Trophoblast cell (in vitro differentiated cells and primary cell): ENCODE measurements at regions not wholly inside any gene's neighbourhood (a gene's known extent, or its start where the extent isn't known, plus 50 kb on each side); places are given as distances from the start of the nearest gene placed in this dataset.
"Not testable (repeated sequence)": the region's sequence is repeated elsewhere in the genome, so short reads cannot be mapped to it uniquely, and the experiment has no call there.

Experiments
- DNase-seq, 2 donors: peaks; one replicate each; pipeline ENCODE4 v3.0.0-alpha.2; 2016
- H2AFZ ChIP-seq: 2 replicates; pipeline ENCODE4 v1.6.1; 2013; ENCODE audit warnings: low read length, moderate library complexity, mild to moderate bottlenecking; ENCODE audit not compliant: insufficient read depth, poor library complexity
- H2AK5ac ChIP-seq: 2 replicates; pipeline ENCODE4 v1.6.1; 2013; ENCODE audit warnings: mild to moderate bottlenecking, low read length
- H2BK120ac ChIP-seq: 2 replicates; pipeline ENCODE4 v1.6.1; 2013; ENCODE audit warnings: low read length, mild to moderate bottlenecking, moderate library complexity; ENCODE audit not compliant: insufficient read depth, poor library complexity
- H2BK12ac ChIP-seq: 2 replicates; pipeline ENCODE4 v1.6.1; 2013; ENCODE audit warnings: mild to moderate bottlenecking, low read length, moderate library complexity
- H2BK5ac ChIP-seq: 2 replicates; pipeline ENCODE4 v1.6.1; 2013; ENCODE audit warnings: low read length, low read depth, moderate library complexity, mild to moderate bottlenecking; ENCODE audit not compliant: poor library complexity
- H3K14ac ChIP-seq: 2 replicates; pipeline ENCODE4 v1.6.1; 2013; ENCODE audit warnings: mild to moderate bottlenecking, low read length
- H3K18ac ChIP-seq: 2 replicates; pipeline ENCODE4 v1.6.1; 2013; ENCODE audit warnings: mild to moderate bottlenecking, low read length
- H3K23ac ChIP-seq: 2 replicates; pipeline ENCODE4 v1.6.1; 2013; ENCODE audit warnings: low read length
- H3K27ac ChIP-seq: 2 replicates; pipeline ENCODE4 v1.5.1; 2013; ENCODE audit warnings: low read depth, mild to moderate bottlenecking, inconsistent platforms, low read length, moderate library complexity
- H3K27me3 ChIP-seq: 2 replicates; pipeline ENCODE4 v1.6.1; 2013; ENCODE audit warnings: inconsistent platforms, mild to moderate bottlenecking, low read length, moderate library complexity; ENCODE audit not compliant: insufficient read depth
- H3K36me3 ChIP-seq, 2 experiments: 1 replicate in 1 of 2; 2 replicates in 1 of 2; pipeline ENCODE4 v1.6.1; 2013; ENCODE audit warnings: low read length in 2 of 2, mild to moderate bottlenecking in 2 of 2, moderate library complexity in 1 of 2; ENCODE audit not compliant: insufficient read depth in 2 of 2, control insufficient read depth in 1 of 2
- H3K4ac ChIP-seq: 2 replicates; pipeline ENCODE4 v1.6.1; 2013; ENCODE audit warnings: low read depth, mild to moderate bottlenecking, low read length, moderate library complexity
- H3K4me1 ChIP-seq, 2 experiments: 1 replicate in 1 of 2; 2 replicates in 1 of 2; pipeline ENCODE4 v1.6.1; 2013; ENCODE audit warnings: low read length in 2 of 2, mild to moderate bottlenecking in 2 of 2, moderate library complexity in 1 of 2; ENCODE audit not compliant: insufficient read depth in 2 of 2, control insufficient read depth in 1 of 2
- H3K4me2 ChIP-seq: 2 replicates; pipeline ENCODE4 v1.6.1; 2013; ENCODE audit warnings: inconsistent platforms, mild to moderate bottlenecking, low read length, moderate library complexity
- H3K4me3 ChIP-seq: 2 replicates; pipeline ENCODE4 v1.5.1; 2013; ENCODE audit warnings: mild to moderate bottlenecking, low read depth, low read length, inconsistent platforms
- H3K79me1 ChIP-seq: one replicate; pipeline ENCODE4 v1.6.1; 2013; ENCODE audit warnings: low read length
- H3K79me2 ChIP-seq: 2 replicates; pipeline ENCODE4 v1.6.1; 2013; ENCODE audit warnings: low read length, mild to moderate bottlenecking; ENCODE audit not compliant: control insufficient read depth, insufficient read depth, poor library complexity
- H3K9ac ChIP-seq: 2 replicates; pipeline ENCODE4 v1.6.1; 2013; ENCODE audit warnings: mild to moderate bottlenecking, low read length
- H3K9me3 ChIP-seq: 2 replicates; pipeline ENCODE4 v1.6.1; 2013; ENCODE audit warnings: low read depth, mild to moderate bottlenecking, control low read depth, inconsistent platforms, low read length; ENCODE audit not compliant: insufficient read depth
- H4K12ac ChIP-seq: 2 replicates; pipeline ENCODE4 v1.6.1; 2013; ENCODE audit warnings: low read depth, mild to moderate bottlenecking, low read length, moderate library complexity
- H4K8ac ChIP-seq: 2 replicates; pipeline ENCODE4 v1.6.1; 2013; ENCODE audit warnings: low read depth, mild to moderate bottlenecking, low read length, moderate library complexity
- H4K91ac ChIP-seq: one replicate; pipeline ENCODE4 v1.6.1; 2013; ENCODE audit warnings: low read depth, mild to moderate bottlenecking, low read length, moderate library complexity
- WGBS: extraction: QIAGEN DNeasy Blood & Tissue Kit; methylation state at CpG from one replicate; pipeline ENCODE4 v1.1.7; 2013; ENCODE audit warnings: missing lambda C conversion rate; ENCODE audit not compliant: insufficient read length, insufficient coverage; ENCODE audit errors: extremely low coverage; 5-methylcytosine and 5-hydroxymethylcytosine counted together

- no peak overlapping the region for H3K4me3 ChIP-seq
Measured at GRCh38 chrX:138996268-138996667, 284.8 kb upstream of the FGF13 start.

GRCh38 chrX:138995458-138995857 is 283.9 kb upstream of the FGF13 start:
- no peak overlapping the region for H3K27ac ChIP-seq
- H4K8ac ChIP-seq: no peak overlapping the region
- WGBS: no CpG with 5 or more reads among the region's 2 CpGs
- H2BK5ac ChIP-seq: no peak overlapping the region
- no peak overlapping the region for H4K91ac ChIP-seq
- no peaks in the 10 kb centered on the region for H3K79me1 ChIP-seq
- no peak overlapping the region for H4K12ac ChIP-seq
- no peak overlapping the region for H3K4ac ChIP-seq
- no peaks in the 10 kb centered on the region for H3K9me3 ChIP-seq
- no peak overlapping the region for H3K4me3 ChIP-seq
- no peak overlapping the region for H2BK12ac ChIP-seq
- H3K23ac ChIP-seq: no peak overlapping the region
- H2BK120ac ChIP-seq: no peak overlapping the region
- no peaks in the 10 kb centered on the region for H3K4me1 ChIP-seq
- no peaks in the 10 kb centered on the region for H3K36me3 ChIP-seq
- H3K79me2 ChIP-seq: no peaks in the 10 kb centered on the region
- no peaks in the 10 kb centered on the region for H3K27me3 ChIP-seq
- no peak overlapping the region for H3K14ac ChIP-seq
- no peak overlapping the region for H2AK5ac ChIP-seq
- no peak overlapping the region for H3K18ac ChIP-seq
- DNase-seq: no peak
- H3K4me2 ChIP-seq: no peak overlapping the region
- no peak overlapping the region for H3K9ac ChIP-seq
- no peak overlapping the region for H2AFZ ChIP-seq

More at GRCh38 chrX:138996268-138996667, 284.8 kb upstream of the FGF13 start:
- H3K4ac ChIP-seq: no peak overlapping the region
- no peaks in the 10 kb centered on the region for H3K4me1 ChIP-seq
- H2AK5ac ChIP-seq: no peak overlapping the region
- H4K91ac ChIP-seq: no peak overlapping the region
- H3K79me1 ChIP-seq: no peaks in the 10 kb centered on the region
- no peaks in the 10 kb centered on the region for H3K9me3 ChIP-seq
- H4K8ac ChIP-seq: no peak overlapping the region
- WGBS: no CpG with 5 or more reads among the region's 11 CpGs
- H3K23ac ChIP-seq: no peak overlapping the region
- H3K36me3 ChIP-seq: no peaks in the 10 kb centered on the region
- H3K79me2 ChIP-seq: no peaks in the 10 kb centered on the region
- H2AFZ ChIP-seq: no peak overlapping the region
- no peak overlapping the region for H3K4me2 ChIP-seq
- no peak overlapping the region for H3K14ac ChIP-seq
- H2BK12ac ChIP-seq: no peak overlapping the region
- H3K27me3 ChIP-seq: no peaks in the 10 kb centered on the region
- H2BK120ac ChIP-seq: no peak overlapping the region
- DNase-seq: no peak
- no peak overlapping the region for H3K18ac ChIP-seq
- H4K12ac ChIP-seq: no peak overlapping the region
- H3K9ac ChIP-seq: no peak overlapping the region
- H2BK5ac ChIP-seq: no peak overlapping the region
- H3K27ac ChIP-seq: no peak overlapping the region

- H3K4me2 ChIP-seq, DNase-seq, H3K36me3 ChIP-seq, H3K18ac ChIP-seq, H4K12ac ChIP-seq, H3K27me3 ChIP-seq, H3K4me1 ChIP-seq, H3K4me3 ChIP-seq, H2BK120ac ChIP-seq, H3K4ac ChIP-seq, H3K79me1 ChIP-seq, H3K9ac ChIP-seq, H2AFZ ChIP-seq, H3K14ac ChIP-seq, H3K9me3 ChIP-seq, H3K79me2 ChIP-seq, H2AK5ac ChIP-seq, H2BK12ac ChIP-seq, H4K91ac ChIP-seq, H2BK5ac ChIP-seq, H4K8ac ChIP-seq, H3K27ac ChIP-seq, H3K23ac ChIP-seq: not testable (repeated sequence)
- no CpG with 5 or more reads among the region's 8 CpGs for WGBS
Measured at GRCh38 chrX:138990425-138990824, 278.9 kb upstream of the FGF13 start.

GRCh38 chrX:138986866-138987265 is 275.3 kb upstream of the FGF13 start:
- Histone ChIP-seq H3K9me3 (no peaks in the 10 kb centered on the region), H3K27ac (no peak overlapping the region), H3K14ac (no peak overlapping the region), H2BK12ac (no peak overlapping the region), H3K4me2 (no peak overlapping the region), H3K18ac (no peak overlapping the region), H2BK120ac (no peak overlapping the region), H3K79me2 (no peaks in the 10 kb centered on the region), H2BK5ac (no peak overlapping the region), H3K9ac (no peak overlapping the region), H4K8ac (no peak overlapping the region), H3K4ac (no peak overlapping the region), H4K91ac (no peak overlapping the region), H2AK5ac (no peak overlapping the region), H3K4me3 (no peak overlapping the region), H2AFZ (no peak overlapping the region), H4K12ac (no peak overlapping the region), H3K27me3 (no peaks in the 10 kb centered on the region), H3K36me3 (no peaks in the 10 kb centered on the region), H3K79me1 (no peaks in the 10 kb centered on the region), H3K23ac (no peak overlapping the region), H3K4me1 (no peaks in the 10 kb centered on the region)
- WGBS: no CpG with 5 or more reads among the region's 1 CpG
- DNase-seq: peak in 1 of 2 donors; percentile 5
